Putamen (tissue), 1 donor: ENCODE measurements at regions not wholly inside any gene's neighbourhood (a gene's known extent, or its start where the extent isn't known, plus 50 kb on each side); places are given as distances from the start of the nearest gene placed in this dataset.

Experiments
- DNase-seq: peaks from one replicate; pipeline ENCODE4 v3.0.0-alpha.2; 2016; ENCODE audit warnings: low spot score

DNA sequence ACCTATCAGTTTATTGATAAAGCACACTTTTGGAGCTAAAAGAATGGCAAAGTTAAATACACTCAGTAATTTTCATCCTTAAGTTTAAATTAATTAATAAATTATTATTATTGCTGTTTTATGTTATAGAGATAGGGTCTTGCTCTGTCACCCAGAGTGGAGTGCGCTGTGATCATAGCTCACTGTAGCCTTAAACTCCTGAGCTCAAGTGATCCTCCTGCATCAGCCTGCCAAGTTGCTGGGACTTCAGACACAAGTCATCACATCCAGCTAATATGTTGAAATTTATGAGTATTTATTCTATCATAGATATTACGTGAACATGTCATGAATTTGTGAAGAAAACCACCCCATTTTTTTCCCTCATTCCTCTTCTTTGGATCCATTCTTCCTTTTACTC, 64.2 kb downstream of the GJA1 start:
- no peak for DNase-seq

DNA sequence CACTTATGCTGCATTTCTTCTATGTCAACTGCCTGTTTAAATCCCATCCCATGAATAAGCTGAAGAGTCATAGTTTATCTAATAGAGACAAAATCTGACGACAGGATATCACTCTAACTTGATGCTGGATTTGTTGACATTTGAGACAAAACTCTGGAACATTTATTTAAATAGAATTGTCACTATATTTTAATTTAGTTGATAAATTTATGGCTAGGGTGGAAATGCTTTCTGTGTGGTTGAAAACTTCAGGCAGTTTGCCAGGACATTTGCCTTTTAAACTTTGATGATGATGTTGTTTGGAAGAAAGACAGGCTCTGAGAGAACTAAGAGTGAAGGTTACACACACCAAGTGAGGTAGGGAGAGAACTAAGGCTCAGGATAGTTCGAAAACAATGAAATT, 68.1 kb downstream of the GJA1 start:
- DNase-seq: no peak

DNA sequence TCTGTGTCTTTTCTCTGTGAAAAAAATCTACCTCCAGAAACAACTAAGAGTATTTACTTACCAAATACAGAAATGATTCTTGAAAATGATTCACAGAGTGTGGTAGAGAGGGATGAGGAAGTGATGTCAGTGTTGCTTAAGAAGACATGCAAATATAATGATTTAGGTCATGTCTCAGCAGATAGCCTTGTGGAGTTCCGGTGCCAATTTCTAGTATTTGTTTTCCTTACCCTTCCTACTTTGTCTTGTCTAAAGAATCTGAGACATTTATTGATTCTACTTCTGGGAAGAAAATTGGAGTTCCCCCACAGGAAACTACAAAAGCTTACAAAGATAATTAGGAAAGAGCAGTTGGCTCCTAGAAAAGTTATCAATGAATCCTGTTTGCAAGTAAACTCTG, 68.8 kb downstream of the GJA1 start:
- DNase-seq: no peak

DNA sequence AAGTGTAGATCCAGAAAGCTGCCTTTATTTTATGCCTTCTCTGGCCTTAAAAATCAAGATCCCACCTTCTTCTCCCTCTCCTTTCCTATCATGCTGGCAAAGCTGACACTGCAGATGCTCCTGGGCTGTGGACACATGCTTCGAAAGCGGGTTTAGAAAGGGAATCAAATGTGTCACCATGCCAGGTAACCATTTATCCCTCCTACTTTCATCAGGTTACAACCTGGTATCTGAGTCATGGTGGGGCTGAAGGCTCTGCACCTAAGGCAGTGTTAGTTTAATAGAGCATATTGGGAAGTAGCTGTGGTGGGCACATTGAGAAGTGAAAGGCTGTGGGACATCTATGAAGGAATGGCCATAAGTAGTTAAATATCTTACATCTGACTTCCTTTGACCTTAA, 69.8 kb downstream of the GJA1 start:
- DNase-seq: no peak

DNA sequence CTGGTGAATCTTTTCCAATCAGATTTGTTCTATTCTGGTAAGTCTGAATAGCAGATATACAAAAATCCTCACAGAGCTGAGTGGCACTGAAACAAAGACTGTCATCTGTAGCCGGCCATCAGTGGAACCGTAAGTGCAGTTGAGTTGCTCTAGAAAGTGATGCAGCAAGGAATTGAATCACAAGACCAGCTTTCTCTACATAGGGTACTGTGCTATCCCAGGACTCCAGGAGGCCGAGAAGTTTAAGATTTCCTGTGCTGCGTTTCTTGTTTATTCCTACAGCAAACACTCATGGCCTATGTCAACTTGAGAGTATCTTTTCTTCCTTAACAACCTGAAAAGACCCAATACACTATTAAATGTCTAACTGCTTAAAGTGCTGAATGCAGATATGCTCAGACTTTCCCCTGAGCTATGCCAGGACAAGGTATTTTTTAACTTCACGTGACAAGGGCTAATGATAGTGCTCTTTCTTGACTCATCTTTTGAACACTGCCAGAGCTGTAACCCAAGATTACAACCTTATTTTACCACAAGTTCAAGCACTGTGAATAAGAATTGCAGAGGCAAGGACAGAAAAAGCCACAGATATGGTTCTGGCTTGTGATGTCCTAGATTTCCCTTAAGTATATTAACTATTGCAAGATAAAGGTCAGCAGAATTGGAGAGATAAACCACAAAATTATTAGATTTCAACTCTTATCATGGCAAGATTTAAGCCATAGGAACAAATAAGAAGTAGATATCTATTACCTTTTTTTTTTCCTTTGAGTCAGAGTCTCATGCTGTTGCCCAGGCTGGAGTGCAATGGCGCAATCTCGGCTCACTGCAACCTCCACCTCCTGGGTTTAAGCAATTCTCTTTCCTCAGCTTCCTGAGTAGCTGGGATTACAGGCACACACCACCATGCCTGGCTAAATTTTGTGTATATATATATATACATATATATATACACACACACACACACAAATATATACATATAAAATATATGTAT, 71.6 kb downstream of the GJA1 start:
- DNase-seq: no peak

DNA sequence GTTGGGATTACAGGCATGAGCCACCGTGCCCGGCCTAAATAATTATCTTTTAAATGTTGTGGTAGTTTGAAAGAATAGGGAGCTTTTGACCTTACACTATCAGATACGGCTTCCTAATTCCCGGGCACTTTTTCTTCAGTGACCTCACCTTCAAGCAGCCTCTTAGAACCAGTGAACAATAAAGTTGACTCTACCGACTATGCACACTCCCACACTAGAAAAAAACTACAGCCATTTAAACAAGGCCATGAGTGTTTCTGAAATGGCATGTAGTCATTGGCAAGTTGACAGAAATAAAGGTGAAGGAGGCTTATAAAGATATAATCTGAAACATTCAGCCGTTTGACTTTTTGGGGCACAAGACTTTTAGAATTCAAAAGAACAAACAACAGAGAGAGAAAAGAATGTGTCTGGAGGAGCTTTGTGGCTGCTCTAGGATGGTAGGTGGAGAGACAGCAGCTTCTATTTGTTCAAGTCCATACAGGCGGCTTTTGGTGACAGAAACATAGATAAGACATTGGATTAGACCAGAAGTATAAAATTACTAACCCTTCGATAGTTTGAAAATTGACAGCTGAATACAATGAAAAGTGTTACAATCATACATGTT, 75.2 kb downstream of the GJA1 start:
- no peak for DNase-seq

DNA sequence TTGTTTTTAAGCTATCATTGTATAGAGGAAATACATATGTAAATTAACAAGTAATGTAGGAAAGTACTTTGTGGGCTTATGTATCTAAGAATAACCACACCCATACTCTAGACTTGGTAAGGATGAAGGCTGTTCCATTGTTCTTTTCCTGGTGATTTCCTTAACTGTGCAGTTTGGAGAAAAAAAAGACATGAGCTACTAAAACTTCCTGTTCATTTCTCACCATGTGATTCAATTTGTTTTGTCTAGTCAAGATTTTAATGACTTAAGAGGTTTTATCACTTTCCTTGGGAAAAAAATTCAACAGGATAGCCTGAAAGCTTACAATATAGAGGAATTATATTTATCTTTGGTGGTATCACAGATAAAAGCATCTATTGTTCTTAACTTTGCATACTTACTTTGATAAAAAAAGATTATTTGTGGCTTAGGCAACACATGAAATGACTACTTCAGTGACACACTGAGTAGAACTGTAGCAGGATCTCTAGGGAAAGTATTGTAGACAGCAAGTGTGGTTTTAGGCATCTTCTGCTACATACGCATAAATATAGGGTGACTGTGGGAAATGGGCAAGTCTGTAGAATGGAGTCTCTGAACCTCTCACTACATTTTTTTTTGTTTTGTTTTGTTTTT, 80.3 kb downstream of the GJA1 start:
- DNase-seq: no peak

DNA sequence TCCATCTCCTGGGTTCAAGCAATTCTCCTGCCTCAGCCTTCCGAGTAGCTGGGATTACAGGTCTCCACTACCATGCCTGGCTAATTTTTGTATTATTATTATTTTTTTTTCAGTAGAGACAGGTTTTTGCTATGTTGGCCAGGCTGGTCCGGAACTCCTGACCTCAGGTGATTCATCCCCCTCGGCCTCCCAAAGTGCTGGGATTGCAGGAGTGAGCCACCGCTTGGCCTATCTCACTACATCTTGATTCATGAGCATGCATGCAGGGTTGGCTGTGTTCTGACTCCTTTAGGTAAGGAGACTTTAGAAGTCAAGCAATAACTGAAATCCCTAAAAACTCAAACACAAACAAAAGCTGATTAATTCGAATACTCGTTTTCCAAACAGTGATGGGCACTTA, 80.9 kb downstream of the GJA1 start:
- no peak for DNase-seq

DNA sequence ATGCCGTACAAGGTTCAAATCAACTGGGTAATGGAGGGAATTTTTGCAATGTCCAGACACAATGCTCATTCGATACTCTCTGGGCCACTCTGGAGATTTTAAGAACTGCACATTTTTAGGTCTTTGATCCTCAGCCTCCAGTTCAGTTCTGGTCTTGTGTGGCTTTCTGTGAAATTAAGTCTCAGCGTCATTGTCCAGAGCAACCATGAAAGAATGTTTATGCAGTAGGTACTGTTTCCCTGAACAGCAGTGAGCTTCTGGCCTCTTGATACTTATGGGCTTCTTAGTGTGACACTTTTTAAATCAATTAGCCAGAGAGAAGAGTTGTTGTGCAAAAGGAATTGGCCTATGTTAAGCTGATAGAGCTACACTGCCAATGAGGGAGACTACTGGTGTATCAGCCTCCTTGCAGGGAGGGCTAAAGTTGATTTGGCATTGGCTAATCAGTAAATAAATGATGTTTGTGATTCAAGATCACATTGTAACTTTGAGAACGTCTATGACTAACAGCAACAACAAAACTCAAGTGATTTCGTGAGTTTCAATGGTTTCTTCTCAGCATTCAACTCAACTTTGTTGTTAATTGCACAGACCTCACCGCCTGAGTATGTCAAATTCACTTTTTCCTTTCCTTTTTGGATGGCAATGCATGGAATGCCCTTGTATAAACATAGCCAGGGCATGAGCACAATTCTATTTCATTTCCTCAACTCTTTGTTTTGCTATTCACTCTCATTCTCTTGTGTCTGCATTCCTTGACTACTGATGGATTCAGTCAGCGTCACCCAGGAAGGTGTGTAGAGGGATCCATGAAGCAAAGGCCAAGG, 85.1 kb downstream of the GJA1 start:
- no peak for DNase-seq

DNA sequence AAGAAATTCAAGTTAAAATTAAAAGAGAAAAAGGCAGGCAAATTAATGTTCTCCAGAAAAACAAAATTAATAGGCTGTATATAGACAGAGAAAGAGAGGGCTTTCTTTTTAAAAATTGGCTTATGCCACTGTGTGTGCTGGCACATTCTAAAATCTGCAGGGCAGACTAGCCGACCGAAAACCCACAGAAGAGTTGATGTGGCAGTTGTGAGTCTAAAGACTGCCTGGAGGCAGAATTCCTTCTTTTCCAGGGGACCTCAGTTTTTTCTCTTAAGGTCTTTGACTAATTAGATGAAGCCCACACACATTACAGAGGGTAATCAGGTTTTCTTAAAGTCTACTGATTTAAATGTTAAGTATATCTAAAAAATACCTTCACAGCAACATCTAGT, 85.7 kb downstream of the GJA1 start:
- DNase-seq: no peak

DNA sequence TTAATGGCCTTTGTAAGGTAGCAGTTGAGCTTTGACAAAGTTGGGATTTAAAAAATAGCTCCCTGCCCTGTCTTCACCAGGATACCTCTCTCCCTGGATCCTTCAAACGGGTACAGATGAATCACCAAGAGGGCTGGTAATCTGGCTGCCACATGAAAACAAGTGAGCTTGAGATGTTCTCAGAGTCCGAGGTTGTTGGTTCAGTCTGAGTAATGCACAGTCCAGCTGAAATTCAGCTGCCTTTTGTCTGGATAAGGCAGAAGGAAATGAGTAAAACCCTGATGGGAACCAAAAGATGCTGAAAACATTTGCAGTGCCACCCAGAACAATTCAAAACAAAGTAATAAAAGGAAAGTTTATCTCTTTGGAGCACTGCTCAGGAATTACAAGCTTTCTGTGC, 86.8 kb downstream of the GJA1 start:
- DNase-seq: no peak

DNA sequence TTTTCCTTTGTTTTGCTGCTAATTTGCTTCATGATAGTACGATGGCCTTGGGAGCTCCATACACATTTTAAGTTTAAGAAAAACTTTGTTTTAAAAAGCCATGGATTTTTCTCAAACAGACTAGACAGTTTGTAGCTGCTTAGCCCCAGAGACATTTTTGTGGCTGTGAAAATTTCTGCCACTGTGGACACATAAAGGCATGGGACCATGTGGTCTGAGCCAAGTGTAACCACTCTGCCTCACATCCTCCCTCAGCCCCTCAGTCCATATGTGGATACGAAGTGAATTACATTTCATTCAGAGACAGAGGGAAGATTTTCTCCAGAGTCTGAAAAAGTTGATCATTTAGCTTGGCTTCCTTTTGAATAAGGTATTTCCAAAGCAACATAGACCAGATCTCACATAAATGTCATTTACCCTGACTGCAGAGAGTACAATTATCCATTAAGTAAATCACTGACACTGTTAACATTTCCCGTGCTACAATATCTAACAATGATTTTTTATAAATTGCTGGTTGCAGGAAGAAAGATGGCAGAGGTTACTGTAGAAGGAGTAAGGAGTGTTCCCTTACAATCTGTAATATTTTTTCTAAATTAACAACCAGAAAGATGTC, 87.4 kb downstream of the GJA1 start:
- no peak for DNase-seq

DNA sequence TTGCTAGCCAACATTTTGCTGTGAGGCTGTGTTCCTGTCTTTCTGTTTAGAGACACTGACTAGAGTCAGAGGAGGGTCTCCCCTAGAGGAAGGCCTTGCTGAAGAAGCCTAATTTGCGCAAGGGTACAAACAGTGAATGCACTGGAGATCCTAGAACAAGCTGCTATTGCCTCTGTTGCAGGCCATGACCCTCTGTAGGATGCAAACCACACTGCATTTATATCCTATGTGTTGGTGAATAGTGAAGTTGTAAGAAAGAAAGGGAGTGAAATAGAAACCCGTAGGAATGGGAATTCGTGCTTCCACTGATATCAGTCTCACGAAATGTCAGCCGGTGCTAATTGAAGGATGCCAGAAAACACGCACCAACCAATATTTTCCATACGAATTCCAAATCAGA, 88.2 kb downstream of the GJA1 start:
- no peak for DNase-seq

DNA sequence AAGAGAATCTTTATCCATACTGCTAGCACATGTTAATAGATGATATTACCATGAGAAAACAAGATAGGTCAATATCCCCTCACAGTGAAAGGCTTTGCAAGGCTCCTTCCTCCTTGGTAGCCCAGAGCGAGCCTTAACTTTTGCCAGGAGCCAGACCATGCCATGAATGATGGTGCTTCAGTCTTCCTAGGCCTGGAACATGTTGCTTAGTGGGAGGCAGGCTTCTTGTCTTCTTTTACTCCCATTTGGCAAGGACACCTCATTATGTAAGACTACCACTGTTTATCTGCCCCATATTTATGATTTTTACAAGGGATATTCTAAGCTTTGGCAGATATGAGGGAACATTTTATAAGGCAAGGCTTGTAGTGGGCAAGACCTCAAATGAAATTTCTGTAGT, 90.8 kb downstream of the GJA1 start:
- DNase-seq: no peak

DNA sequence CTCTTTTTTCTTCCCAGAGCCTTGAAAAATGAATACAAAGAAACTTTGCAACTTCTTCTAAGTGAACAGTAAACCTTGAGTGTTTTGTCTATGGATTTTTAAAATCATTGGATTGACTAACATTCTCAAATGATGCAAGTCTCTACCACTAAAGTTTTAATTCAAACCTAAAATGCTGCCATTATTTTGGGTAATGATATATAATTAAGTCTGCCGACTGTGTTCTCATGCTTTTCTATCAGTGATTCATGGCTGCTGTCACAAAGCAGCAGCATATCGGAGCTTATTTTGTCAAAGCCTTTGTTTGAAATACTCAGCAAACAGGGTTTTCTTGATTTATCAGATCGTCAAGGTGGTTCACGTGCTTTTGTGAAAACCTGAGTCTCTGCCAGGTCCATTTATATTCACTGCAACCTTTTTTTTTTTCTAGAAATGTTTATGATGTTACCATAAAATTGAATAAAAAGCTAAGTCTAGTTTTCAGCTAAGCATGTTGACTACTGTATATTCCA, 96.3 kb downstream of the GJA1 start:
- DNase-seq: no peak

DNA sequence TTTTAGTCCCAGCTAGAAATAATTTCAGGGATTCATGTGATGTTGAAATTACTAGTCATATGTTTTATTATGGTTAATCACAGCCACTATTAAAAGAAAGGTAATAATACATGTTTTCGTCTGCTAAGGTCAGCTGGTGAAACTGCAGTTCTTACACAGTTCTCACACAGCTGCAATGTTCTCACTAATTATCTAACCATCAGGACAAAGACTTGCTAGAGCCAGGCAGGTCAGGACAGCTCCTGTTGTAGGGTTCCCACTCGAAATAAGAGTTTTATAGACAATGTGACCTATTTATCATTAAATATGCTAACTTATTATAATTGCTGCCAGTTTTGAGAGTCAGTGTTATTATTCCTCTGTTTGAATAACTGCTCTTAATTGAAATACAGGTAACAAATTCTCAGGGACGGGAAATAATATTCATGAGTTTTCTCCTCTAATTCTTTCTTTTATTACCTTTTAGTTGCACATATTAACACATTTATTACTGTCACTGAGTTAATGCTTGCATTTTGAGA, 97.9 kb downstream of the GJA1 start:
- DNase-seq: no peak

DNA sequence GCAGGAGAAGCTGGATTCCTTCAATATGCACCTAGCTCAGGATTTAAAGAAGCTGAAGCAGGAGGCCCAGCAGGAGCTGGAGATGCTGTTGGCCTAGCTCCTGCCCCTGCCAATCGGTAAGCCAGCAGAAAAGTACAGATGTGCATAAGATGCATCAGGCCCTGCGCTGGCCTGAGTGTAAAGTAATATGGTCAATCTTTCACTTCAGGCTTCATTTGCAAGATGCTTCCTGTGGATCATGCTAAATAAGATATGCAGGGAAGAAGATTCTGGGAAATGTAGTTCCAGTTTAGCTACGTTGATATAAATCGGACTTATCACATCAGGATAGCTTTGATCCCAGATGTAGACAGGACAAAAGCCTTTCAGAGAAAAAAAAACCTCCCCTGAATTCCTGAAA, 100.3 kb downstream of the GJA1 start:
- DNase-seq: no peak

DNA sequence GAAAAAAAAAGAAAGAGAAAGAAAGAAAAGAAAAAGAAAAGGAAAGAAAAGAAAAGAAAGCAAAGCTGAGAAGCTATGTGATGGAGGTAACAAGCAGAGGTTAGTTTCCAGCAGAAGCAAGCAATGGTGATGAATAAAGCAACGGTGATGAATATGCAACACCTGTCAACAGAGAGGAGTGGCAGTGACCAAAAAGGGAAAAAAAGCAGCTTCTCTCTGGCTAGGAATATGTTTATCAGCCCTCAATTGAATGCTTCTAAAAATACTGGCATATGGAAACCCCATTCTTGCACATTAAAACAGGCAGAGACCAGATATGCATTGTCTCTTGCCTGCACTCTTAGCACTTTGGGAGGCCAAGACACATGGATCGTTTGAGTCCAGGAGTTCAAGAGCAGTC, 100.9 kb downstream of the GJA1 start:
- no peak for DNase-seq

DNA sequence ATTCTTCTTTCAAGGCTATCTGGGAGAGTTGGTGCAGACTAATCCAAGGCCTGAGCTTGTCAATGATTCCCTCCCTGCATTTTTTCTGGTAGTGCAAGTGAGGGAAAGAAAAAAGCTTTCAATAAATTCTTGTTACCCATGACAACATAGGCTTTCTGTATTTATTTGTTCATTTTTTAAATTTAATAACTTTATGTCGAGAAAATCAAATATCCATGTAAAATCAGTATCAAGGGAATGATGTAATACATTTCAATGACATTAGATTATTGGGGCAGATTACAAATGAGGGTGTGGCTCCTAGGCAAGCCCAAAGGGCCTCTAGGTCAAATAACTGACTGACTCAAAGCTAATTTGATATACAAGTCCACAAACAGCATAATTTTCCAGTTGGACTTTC, 104.0 kb downstream of the GJA1 start:
- no peak for DNase-seq

DNA sequence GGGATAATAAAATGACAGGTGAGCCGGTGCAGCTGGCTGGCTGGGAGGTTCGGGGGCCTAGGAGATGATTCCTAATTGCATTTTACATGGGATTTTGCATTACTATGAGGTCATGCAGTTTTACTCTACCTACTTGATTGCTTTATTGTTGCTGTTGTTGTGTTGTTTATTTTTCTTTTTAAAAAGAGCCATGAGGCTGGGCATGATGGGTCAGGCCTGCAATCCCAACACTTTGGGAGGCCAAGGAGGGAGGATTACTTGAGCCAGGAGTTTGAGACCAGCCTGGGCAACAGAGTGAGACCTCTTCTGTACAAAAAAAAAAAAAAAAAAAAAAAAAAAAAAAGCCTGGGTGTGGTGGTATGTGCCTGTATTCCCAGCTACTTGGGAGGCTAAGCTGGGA, 104.8 kb downstream of the GJA1 start:
- DNase-seq: no peak

DNA sequence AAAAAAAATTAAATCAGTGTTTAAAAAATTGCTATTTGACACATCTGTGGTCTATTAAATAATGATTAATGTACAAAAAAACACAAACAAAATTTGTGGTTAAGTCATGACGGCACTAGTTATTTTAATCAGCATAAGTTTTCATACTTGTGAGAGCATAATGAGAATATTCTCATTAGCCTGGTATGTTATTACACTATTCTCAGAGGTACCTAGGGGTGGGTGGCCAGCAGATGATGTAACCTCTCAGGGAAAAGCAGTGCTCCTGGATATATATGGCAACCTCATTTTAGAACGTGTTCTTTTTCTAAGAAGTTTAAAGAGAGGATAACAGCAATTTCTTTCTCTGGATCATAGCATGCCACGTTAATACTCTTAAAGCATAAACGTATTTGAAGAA, 109.2 kb downstream of the GJA1 start:
- peak; percentile 30 for DNase-seq
